ENCODE measurements at regions not wholly inside any gene's neighbourhood (a gene's known extent, or its start where the extent isn't known, plus 50 kb on each side); places are given as distances from the start of the nearest gene placed in this dataset.

- intact Hi-C loops (cut with DNase I), result no loop called here
- no peak overlapping the region for H3K4me3 ChIP-seq
- 35 to 43% methylated on average over 2 of the region's 2 CpGs for WGBS, 2 donors
- DNase-seq, result no peak
- peaks cover 0 to 2% (median 0%) of the 10 kb centered on the region in 4 donors for H3K27me3 ChIP-seq
- H3K4me1 ChIP-seq, result peaks cover 0 to 11% (median 0%) of the 10 kb centered on the region in 3 donors
- no peak overlapping the region for H3K27ac ChIP-seq
- H3K36me3 ChIP-seq, result no peaks in the 10 kb centered on the region
- peaks cover 0 to 5% (median 0%) of the 10 kb centered on the region in 3 donors for H3K9me3 ChIP-seq
- TF ChIP-seq CTCF (IDR thresholded peaks at IDR 0.05), result no peak
- TF ChIP-seq POLR2A (IDR thresholded peaks at IDR 0.05), result no peak
These were observed 376.5 kb downstream of the BUD13 start for GRCh38 chr11:116396331-116396730.

- WGBS, 2 donors, result 46 to 47% methylated on average over 3 of the region's 3 CpGs
- intact Hi-C loops (cut with DNase I), result no loop called here
- Histone ChIP-seq H3K27ac (no peak overlapping the region), H3K4me1 (peaks cover 0 to 11% (median 0%) of the 10 kb centered on the region in 3 donors), H3K36me3 (no peaks in the 10 kb centered on the region), H3K4me3 (no peak overlapping the region), H3K27me3 (peaks cover 0 to 4% (median 0%) of the 10 kb centered on the region in 4 donors), H3K9me3 (peaks cover 0 to 5% (median 0%) of the 10 kb centered on the region in 3 donors)
- DNase-seq, result no peak
- TF ChIP-seq CTCF (IDR thresholded peaks at IDR 0.05) (no peak), POLR2A (IDR thresholded peaks at IDR 0.05) (no peak)
These were observed 378.8 kb downstream of the BUD13 start for GRCh38 chr11:116394022-116394421.

DNA sequence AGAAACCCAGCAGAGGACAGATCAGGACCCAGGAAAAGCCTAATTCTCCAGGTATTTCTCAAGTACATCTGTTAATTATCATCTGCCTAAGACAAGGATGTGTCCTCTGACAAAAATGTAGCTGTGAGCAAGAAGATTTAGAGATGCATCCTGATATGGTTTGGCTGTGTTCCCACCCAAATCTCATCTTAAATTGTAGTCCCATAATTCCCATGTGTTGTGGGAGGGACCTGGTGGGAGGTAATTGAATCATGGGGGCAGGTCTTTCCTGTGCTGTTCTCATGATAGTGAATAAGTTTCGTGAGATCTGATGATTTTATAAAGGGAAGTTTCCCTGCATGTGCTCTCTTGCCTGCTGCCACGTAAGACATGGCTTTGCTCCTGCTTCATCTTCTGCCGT lies 381.8 kb downstream of the BUD13 start:
- no peak overlapping the region for H3K27ac ChIP-seq
- no peaks in the 10 kb centered on the region for H3K36me3 ChIP-seq
- intact Hi-C loops (cut with DNase I), result no loop called here
- no peak for DNase-seq
- TF ChIP-seq CTCF (IDR thresholded peaks at IDR 0.05), result no peak
- no peak for TF ChIP-seq POLR2A (IDR thresholded peaks at IDR 0.05)
- H3K4me1 ChIP-seq, result no peaks in the 10 kb centered on the region
- H3K4me3 ChIP-seq, result no peak overlapping the region
- peaks cover 0 to 4% (median 0%) of the 10 kb centered on the region in 4 donors for H3K27me3 ChIP-seq
- H3K9me3 ChIP-seq, result peaks cover 0 to 5% (median 0%) of the 10 kb centered on the region in 3 donors
- WGBS, 2 donors, result 24 to 38% methylated on average over 3 of the region's 3 CpGs

DNA sequence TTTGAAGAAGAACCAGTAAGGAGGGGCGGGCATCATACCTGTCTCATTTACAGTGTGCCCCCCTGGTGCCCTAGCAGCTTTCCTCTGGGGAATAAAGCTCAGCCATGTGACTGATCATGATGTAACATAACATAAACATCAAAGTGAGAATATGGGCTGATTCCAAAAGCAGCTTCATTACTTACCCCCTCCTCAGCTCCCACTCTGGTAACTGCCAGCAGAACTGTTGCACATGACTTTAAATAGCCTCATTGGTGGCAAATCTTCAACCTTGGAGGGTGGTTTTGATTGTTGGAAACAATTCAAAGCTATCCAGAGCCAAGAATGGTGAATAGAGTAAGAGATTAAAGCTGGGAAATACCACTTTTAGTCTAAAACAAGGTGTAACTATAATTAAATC lies 384.6 kb downstream of the BUD13 start:
- no peak overlapping the region for H3K4me3 ChIP-seq
- H3K4me1 ChIP-seq, result no peaks in the 10 kb centered on the region
- no peaks in the 10 kb centered on the region for H3K36me3 ChIP-seq
- peaks cover 0 to 4% (median 0%) of the 10 kb centered on the region in 4 donors for H3K27me3 ChIP-seq
- intact Hi-C loops (cut with DNase I), result no loop called here
- H3K27ac ChIP-seq, result no peak overlapping the region
- 88 to 90% methylated on average over 1 of the region's 1 CpG for WGBS, 2 donors
- no peaks in the 10 kb centered on the region for H3K9me3 ChIP-seq
- no peak for DNase-seq
- TF ChIP-seq POLR2A (IDR thresholded peaks at IDR 0.05) (no peak), CTCF (IDR thresholded peaks at IDR 0.05) (no peak)

GRCh38 chr11:116387641-116388040 lies 385.1 kb downstream of the BUD13 start:
- H3K27ac ChIP-seq, result no peak overlapping the region
- no peak for DNase-seq
- H3K36me3 ChIP-seq, result no peaks in the 10 kb centered on the region
- H3K4me1 ChIP-seq, result no peaks in the 10 kb centered on the region
- intact Hi-C loops (cut with DNase I), result no loop called here
- peaks cover 0 to 4% (median 0%) of the 10 kb centered on the region in 4 donors for H3K27me3 ChIP-seq
- no peaks in the 10 kb centered on the region for H3K9me3 ChIP-seq
- no peak overlapping the region for H3K4me3 ChIP-seq
- WGBS, 2 donors, result 75 to 83% methylated on average over 2 of the region's 2 CpGs
- no peak for TF ChIP-seq POLR2A (IDR thresholded peaks at IDR 0.05)
- no peak for TF ChIP-seq CTCF (IDR thresholded peaks at IDR 0.05)

Data from esophagus squamous epithelium (tissue), 5 donors.